Omental fat pad (tissue), 3 donors: ENCODE measurements at regions not wholly inside any gene's neighbourhood (a gene's known extent, or its start where the extent isn't known, plus 50 kb on each side); places are given as distances from the start of the nearest gene placed in this dataset.

Source experiments
- ATAC-seq: fragments of 150-250 bp; one replicate; pipeline ENCODE4 v1.9.1; 2016; ENCODE audit warnings: mild to moderate bottlenecking, moderate library complexity; ENCODE audit not compliant: low FRiP score
- DNase-seq: peaks from one replicate; pipeline ENCODE4 v3.0.0-alpha.2; 2019; ENCODE audit warnings: low spot score
- CTCF ChIP-seq, 3 donors: fragments of 450-650 bp; IDR thresholded peaks; one replicate each; pipeline ENCODE4 v1.5.1; 2016 to 2017; ENCODE audit warnings: antibody characterized with exemption in 3 of 3, mild to moderate bottlenecking in 3 of 3, moderate library complexity in 2 of 3

DNA sequence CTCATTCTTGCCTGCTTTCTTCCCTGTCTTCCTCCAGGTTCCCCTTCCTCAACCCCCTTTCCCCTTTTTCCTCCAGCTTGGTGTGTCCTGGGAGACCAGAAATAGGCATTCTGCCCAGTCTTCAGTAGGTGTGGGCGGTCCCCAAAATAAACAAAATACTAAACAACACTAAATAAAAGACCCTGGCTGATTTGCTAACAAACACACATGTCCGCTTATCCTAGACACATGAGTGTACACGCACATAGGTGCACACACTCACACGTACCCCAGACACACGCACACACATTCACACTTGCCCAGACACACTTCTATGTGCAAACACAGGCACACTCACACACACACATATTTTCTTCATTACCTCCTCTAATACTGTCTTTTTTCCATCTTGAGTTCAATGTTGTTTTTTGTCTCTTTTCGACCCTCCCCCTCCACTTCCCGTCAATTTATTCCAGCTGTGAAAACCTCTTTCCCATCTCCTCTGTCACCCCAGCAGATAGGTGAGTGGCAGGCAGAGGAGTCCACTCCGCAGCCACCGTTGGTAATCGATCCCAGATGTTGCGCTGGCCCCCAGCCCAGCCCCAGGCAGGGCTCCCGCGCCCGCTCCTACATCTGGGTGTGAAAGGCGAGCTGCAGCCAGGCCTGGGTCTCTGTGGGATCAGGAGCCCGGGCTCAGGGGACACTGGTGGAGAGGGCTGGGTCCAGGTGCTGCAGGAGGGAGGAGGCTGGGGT is 56.9 kb upstream of the FOXP4 start:
- DNase-seq (no peak), ATAC-seq (no peak)
- TF ChIP-seq CTCF (IDR thresholded peaks at IDR 0.05) = no peak

- DNase-seq (no peak), ATAC-seq (no peak)
- TF ChIP-seq CTCF (IDR thresholded peaks at IDR 0.05) = no peak
Observed at GRCh38 chr6:41492261-41492891, 53.8 kb upstream of the FOXP4 start.

DNA sequence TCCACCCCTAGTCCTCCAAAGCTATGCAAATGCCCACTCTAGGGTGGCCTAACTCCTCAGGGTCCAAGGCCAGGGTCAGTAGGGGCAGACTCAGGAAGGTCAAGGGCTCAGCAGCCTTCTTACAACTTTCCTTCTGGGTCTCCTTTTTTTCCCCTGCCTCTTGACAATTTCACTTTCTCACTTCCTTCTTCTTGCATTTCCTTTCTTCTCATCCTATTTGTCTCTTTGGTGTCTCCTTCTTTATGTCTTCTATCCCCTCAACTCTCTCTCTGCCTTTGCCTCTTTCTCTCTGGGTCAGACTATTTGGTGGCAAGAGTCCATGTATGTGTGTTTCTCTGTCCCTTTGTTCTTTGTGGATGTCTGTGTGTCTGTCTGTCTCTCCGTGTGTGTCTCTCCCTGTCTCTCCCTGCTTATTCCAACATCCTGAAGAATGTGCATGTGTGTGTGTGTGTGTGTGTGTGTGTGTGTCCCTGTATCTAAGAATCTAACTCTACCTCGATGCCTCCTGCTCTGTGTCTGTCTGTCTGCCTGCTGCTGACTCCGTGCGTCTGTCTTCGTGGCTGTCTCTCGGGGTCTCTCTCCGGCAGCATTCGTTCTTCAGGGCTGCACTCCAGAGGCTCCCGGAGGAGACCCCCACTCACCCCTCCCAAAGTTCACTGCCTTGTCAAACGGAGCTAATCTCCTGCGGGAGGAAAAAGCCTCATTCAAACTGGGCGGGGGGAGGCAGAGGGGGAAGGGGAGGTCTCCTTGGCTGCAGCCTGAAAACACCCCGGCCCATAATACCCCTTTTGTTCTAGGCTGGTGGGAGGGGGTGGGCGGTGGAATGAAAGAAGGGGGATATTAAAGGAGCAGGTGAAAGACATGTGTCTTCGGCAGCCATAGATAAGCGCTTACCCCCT is 51.7 kb upstream of the FOXP4 start:
- ATAC-seq = no peak
- no peak for DNase-seq
- TF ChIP-seq CTCF (IDR thresholded peaks at IDR 0.05) = no peak
